RWPE1 (cell line): ENCODE measurements at regions not wholly inside any gene's neighbourhood (a gene's known extent, or its start where the extent isn't known, plus 50 kb on each side); places are given as distances from the start of the nearest gene placed in this dataset.
"Not testable (repeated sequence)": the region's sequence is repeated elsewhere in the genome, so short reads cannot be mapped to it uniquely, and the experiment has no call there.

Experiments
- CTCF ChIA-PET: fragments of 350-600 bp; sonication (Branson Sonifier 250); formaldehyde crosslinking; extraction: SDS; loops from one replicate; lab custom pipeline; 2021; lab: Yijun Ruan, JAX
- POLR2A ChIA-PET: fragments of 400-600 bp; formaldehyde crosslinking; extraction: SDS; loops from one replicate; lab custom pipeline; 2020; ENCODE audit warnings: antibody characterized with exemption; ENCODE audit not compliant: low non-redundant PET; lab: Yijun Ruan, JAX
- DNase-seq: peaks from one replicate; pipeline ENCODE4 v3.0.0; 2012; ENCODE audit warnings: low spot score
- H3K27ac ChIP-seq: fragments of 450-650 bp; 2 replicates; pipeline ENCODE4 v1.5.1; 2017
- CTCF ChIP-seq: fragments of 450-650 bp; conservative IDR thresholded peaks from 2 replicates; pipeline ENCODE4 v1.5.1; 2017; ENCODE audit warnings: low read depth, mild to moderate bottlenecking

- no peak overlapping the region for H3K27ac ChIP-seq
- ChIA-PET CTCF (no interaction called here), POLR2A (no interaction called here)
- no peak for TF ChIP-seq CTCF
- DNase-seq = no peak
These were observed 60.5 kb downstream of the DSEL start for GRCh38 chr18:67455890-67456501.

- TF ChIP-seq CTCF = no peak
- ChIA-PET POLR2A (no interaction called here), CTCF (no interaction called here)
- DNase-seq = no peak
- no peak overlapping the region for H3K27ac ChIP-seq
These were observed 62.6 kb downstream of the DSEL start for GRCh38 chr18:67453901-67454300.

- no peak for TF ChIP-seq CTCF
- CTCF ChIA-PET = no interaction called here
- H3K27ac ChIP-seq = no peak overlapping the region
- POLR2A ChIA-PET = no interaction called here
- DNase-seq = no peak
These were observed 64.6 kb downstream of the DSEL start for GRCh38 chr18:67451960-67452359.

GRCh38 chr18:67451101-67451500, 65.4 kb downstream of the DSEL start:
- CTCF ChIA-PET, DNase-seq, H3K27ac ChIP-seq, POLR2A ChIA-PET: not testable (repeated sequence)

GRCh38 chr18:67433971-67434370, 82.5 kb downstream of the DSEL start:
- CTCF ChIA-PET = no interaction called here

GRCh38 chr18:67432806-67433205, 83.7 kb downstream of the DSEL start:
- TF ChIP-seq CTCF = no peak
- POLR2A ChIA-PET = no interaction called here
- no peak for DNase-seq
- CTCF ChIA-PET = no interaction called here
- H3K27ac ChIP-seq = no peak overlapping the region

More at GRCh38 chr18:67433971-67434370, 82.5 kb downstream of the DSEL start:
- no peak for DNase-seq
- H3K27ac ChIP-seq = no peak overlapping the region
- POLR2A ChIA-PET = no interaction called here
- TF ChIP-seq CTCF = no peak

- H3K27ac ChIP-seq = no peak overlapping the region
- TF ChIP-seq CTCF = no peak
- POLR2A ChIA-PET = no interaction called here
- DNase-seq = no peak
- CTCF ChIA-PET = interaction anchor here (0.6 kb wide), 1 partner anchor 883 kb away, joined by 4 read pairs; no protein-coding TSS in a partner anchor
These were observed 87.7 kb downstream of the DSEL start for GRCh38 chr18:67428805-67429204.
